Nucleus accumbens (tissue), 56 donors: ENCODE measurements at regions not wholly inside any gene's neighbourhood (a gene's known extent, or its start where the extent isn't known, plus 50 kb on each side); places are given as distances from the start of the nearest gene placed in this dataset.
A peak's percentile ranks its signal among the peaks of the same experiment; 100 is the strongest.
"Not testable (repeated sequence)": the region's sequence is repeated elsewhere in the genome, so short reads cannot be mapped to it uniquely, and the experiment has no call there.

Experiments used
- DNase-seq, 56 donors: peaks; one replicate each; lab custom pipeline; 2025; lab: John Stamatoyannopoulos, UW

DNA sequence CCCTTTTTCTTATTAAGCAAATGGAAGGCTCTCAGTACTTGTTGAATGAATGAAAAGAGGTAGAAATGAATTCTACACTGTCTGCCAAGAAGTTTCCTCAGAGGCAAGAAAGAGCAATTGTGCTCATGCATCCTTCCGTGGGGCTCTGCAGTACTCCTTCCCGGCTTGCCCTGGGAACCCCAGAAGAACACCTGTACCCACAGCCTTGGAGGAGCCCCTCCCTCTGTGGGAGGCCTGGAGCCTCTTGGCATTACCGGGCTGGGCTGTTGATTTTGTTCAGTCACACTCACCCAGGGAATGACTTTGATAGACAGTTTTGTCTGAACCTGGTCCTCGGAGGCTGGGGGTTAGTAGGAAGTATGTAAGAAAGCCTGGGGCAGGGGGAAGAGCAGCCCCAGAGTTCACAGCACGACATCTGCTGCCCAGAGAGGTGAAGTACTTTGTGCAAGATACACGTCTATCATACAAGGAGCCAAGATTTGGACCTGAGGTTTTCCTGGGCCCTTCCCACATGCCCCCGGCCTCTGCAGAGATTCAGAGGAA lies 134.8 kb upstream of the GDF10 start:
- peak in 2 of 56 donors; percentile 18 to 53 for DNase-seq

DNA sequence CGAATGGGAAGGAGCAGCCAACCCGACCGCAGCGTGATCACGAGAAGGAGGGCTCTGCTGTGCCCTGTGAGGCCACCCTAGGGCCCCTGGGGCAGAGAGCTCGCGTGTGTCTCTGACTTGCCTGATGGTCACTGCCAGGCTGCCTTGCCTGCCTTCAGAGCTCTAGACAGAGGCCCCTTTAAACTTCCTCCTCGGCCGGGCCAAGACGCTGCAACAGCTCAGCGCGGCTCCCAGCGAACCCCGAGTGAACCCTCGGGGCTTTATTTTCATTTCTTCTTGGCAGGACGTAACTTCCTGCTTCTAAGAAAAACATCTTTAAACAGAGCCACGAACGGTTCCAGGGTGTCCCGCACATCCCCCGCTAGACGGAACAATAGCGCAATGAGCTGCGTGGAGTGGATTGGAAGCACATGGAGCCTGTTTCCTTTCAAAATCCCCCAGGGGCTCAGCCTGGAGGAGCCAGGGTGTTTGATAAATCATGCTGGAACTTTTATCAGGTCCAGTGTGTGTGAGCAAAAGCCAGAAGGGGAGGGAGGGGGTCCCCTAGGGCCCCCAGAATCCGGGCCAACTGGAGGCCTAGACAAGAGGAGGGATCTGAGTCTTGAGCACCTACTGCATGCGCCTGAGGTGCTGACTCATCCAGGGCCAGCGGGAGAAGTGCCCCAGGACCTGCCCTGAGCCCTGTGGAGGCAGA lies 134.1 kb upstream of the GDF10 start:
- peak in 42 of 56 donors; percentile 5 to 68 (median 31) for DNase-seq

DNA sequence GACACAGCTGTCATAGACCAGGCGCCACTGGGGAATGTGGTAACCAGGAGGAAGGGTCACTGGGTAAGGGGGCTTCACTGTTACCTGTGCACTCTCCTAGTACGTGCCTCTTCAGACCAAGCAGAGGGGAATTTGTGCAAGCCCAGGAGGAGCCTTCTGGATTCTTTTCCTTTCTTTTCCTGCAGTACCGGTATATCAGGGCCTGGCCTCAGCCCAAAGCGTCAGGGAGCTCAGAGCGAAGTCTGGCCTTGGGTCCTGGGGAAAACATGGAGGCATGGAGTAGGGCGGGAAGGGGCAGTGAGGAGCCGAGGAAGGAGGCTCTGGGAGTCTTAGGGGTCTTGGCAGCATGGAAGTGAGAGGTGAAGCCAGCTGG lies 133.6 kb upstream of the GDF10 start:
- no peak for DNase-seq

DNA sequence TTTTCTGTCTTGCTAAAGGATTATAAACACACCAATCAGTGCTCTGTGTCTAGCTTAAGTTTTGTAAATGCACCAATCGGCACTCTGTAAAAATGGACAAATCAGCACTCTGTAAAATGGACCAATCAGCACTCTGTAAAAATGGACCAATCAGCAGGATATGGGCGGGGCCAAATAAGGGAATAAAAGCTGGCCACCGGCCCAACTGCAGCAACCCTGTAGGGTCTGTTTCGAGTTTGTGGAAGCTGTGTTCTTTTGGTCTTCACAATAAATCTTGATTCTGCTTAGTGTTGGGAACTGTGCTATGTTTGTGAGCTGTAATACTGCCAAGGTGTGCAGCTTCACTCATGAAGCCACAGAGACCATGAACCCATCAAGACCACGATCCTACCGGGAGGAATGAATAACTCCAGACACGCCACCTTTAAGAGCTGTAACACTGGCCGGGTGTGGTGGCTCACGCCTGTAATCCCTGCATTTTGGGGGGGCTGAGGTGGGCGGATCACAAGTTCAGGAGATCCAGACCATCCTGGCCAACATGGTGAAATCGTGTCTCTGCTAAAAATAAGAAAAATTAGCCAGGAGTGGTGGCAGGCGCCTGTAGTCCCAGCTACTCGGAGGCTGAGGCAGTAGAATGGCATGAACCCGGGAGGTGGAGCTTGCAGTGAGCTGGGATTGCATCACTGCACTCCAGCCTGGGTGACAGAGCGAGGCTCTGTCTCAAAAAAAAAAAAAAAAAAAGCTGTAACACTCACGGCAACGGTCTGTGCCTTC lies 133.0 kb upstream of the GDF10 start:
- DNase-seq, result not testable (repeated sequence)

DNA sequence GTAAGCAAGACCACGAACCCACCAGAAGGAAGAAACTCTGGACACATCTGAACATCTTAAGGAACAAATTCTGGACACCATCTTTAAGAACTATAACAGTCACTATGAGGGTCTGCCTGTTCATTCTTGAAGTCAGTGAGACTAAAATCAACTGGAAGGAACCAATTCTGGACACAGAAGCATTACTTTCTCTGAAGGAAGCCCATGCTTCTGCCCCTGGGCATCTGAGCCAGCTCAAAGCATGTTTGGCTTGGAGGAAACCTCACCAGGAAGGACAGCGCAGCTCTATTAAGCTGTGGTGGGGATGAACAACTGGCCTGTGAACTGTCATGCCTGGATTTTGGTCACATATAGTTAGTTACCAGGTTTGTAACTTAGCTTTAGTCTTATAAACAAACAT lies 132.4 kb upstream of the GDF10 start:
- DNase-seq, result no peak

DNA sequence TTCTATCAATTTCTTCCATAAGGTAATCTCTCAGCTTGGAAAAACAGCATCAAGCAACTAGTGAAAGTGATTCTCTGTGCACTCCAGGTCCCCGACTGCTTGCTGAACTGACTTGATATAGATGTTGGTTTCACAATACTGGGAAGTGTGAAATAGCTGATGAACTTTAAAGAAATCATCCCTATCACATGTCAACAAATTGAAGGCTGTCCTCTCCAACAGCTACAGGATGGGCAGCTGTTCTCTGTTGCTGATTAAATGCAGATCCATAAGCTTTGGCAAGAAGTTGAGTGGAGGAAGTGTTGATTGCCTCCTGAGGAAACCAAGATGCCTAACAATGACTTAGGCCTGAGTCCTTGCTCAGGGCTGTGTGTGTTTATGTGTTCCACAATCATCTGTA lies 130.4 kb upstream of the GDF10 start:
- no peak for DNase-seq

DNA sequence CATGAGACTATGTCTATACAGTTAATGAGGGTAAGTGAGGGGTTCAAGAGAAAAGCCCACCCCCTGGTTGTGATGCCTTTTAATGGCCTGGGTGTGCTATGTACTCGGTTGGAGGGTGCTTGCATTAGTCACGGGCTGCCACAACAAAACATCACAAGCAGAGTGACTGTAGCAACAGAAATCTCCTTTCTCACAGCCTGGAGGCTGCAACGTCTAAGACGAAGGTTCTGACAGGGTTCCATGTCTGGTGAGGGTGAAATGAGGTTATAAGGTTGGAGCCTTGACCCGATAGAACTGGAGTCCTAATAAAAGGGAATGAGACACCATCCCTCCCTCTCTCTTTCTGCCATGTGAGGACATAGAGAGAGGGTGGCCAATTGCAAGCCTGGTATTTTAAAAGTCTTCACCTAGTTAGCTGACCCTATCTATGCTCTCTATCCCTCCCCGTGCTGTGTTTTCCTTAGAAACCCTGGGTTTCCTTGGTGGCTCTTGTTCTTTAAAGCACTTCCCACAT lies 126.0 kb upstream of the GDF10 start:
- no peak for DNase-seq

DNA sequence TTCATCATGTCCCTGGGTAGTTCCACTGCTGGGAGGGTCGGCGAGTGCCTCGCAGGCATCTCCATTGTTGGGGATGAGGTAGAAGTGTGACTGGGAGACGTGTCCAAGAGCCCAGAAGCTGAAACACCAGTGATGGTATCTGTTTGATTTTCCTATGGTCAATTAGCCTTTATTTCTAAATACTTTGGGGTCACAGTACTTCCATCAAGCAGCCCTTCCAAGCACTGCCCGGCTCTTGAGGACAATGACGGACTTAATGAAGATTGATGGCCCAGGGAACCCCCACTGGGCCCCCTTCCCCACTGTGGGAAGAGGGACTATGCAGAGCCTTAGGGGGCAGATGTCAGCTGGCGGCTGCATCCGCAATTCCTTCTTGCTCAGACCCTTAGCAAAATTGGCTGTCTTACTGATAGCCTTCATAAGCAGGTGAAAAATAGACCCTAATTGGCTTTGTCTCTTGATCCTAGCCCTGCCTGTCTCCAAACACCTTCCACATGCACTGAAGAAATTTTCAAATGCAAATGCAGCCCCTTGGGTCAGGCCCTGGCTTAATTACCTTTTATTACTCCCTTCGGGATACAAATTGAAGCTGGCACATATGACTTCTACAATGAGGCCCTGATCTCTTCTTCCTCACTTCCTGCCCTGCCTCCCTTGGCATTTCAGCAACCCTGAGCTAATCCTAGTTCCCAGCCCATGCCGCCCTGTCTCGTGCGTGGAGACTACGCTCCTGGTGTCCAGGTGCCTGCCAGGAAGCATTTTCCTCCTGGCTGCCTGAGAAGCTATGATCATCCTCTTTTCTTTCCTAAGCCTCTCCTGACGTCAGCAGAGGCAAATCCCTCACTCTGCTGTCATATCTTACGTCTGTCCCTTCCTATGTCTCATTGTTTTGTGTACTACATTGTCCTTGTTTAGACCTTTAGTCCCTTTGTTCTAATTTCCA lies 124.5 kb upstream of the GDF10 start:
- no peak for DNase-seq

DNA sequence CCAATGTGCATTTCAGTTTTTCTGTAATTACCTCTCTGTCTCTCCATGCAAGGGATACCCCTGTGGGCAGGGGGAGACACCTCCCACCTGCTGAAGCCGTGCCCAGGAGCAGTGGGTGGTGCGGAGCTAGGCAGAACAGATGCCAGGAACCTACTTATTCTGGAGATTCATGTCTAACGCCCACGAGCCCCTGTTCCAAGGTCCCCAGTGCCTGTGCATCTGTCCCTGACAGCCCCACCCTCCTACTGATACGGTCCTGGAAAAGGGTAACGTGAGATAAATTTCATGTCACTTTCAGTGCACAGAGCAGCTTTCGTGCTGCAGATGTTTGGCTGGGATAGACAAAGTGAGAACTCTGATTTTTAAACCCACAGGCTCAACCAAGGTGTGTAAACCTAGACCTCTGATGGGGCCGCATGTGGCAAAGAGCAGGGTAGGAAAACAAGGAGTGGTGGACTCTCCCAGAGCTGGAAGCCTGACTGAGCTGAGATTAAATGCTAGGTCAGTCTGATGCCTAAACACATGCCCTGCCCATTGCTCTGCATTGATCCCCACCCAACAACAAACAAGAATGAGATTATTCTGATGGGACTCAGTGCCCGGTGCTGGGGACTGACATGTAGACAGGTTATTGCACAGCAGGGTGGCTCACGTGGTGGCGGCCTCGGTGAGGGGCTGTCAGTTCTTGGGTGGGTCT lies 123.6 kb upstream of the GDF10 start:
- no peak for DNase-seq

DNA sequence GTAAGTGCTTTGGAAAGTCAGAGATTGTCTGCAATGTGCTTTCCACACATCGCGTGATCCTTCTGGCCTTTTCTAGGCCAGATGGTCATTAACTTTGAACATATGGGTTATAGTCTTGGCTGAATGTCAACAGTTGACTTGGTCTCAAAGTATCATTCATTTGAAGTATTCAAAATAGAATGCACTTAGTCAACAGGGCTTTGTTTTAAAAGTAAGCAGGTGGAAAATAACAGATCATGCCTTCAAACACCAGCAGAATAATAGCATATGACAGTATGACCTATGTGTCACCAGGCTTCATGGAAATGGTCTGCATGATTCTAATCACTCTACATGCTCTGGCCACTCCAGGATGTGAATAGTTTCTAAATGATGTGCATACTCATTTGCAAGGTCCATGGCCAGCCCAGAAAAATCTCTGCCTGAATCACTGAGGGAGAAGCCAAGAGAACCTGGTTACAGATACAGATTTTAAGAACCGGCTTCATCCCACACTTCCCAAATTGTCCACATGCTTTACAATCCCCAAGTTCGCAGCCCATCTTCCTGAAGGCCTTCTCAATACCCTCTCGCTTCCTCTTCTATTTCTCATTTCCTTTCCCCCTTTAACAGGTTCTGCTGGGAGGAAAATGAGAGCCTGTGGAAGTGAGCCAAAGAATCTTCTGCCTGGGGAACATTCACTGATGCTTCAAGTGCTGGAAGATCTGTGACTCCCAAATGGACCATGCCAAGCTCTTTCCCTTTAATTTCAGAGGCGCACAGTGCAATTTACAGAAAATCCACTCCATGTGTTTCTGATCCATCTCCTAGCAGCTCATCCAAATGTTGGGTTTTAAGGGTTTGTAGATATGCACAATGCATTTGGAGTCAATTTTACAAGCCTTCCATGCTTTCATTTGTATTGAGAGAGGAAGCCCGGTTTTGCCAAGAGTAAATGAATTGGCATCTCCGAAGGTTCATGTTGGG lies 122.8 kb upstream of the GDF10 start:
- DNase-seq, result no peak

DNA sequence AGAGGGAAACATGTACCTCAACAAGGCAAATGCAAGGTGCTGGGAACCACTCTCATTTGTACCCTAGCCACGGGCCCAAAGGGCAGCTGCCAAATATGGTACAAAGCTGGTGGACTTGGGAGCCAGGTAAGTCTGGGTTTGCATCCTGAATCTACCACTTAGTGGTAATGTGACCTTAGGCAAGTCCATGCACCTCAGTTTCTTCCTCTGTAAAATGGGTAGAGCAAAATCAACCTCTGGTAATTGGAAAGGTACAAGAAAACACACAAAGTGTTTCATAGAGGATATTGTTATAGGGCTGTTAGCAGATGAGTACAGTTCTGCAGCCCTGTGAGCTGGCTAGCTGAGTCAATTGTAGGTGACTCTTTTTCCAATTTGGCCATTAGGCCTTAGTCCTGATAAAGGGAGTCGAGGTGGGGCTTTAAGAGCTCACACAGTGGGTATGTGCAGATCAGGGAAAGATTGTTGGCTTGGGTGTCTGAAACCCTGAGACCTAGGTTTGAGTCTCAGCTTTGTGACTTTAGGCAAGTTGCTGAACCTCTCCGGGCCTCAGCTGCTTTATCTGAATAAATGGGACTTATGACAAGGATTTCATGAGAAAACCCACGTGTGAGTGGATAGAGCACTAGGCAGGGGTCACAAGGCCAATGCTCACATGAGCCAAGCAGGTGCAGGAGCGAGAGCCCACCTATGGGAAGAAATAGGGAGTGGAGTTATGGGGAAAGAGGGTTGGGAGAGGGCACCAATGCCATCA lies 121.3 kb upstream of the GDF10 start:
- DNase-seq, result no peak

DNA sequence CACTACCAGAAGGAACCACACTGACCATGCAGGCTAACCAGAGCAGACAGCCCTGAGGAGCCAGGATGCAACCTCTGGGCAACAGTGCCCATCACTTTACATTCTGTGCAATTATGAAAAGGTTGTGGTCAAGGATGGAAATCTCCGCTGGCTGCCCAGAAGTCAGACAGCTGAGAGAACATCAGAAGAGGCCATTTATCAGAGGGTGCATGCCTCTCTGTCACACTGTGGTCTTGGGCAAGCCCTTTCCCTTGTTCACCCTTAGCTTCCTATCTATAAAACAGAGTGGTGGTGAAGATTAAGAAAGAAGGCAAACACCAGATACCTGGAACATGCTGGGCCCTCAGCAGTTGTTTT lies 120.7 kb upstream of the GDF10 start:
- DNase-seq, result no peak

DNA sequence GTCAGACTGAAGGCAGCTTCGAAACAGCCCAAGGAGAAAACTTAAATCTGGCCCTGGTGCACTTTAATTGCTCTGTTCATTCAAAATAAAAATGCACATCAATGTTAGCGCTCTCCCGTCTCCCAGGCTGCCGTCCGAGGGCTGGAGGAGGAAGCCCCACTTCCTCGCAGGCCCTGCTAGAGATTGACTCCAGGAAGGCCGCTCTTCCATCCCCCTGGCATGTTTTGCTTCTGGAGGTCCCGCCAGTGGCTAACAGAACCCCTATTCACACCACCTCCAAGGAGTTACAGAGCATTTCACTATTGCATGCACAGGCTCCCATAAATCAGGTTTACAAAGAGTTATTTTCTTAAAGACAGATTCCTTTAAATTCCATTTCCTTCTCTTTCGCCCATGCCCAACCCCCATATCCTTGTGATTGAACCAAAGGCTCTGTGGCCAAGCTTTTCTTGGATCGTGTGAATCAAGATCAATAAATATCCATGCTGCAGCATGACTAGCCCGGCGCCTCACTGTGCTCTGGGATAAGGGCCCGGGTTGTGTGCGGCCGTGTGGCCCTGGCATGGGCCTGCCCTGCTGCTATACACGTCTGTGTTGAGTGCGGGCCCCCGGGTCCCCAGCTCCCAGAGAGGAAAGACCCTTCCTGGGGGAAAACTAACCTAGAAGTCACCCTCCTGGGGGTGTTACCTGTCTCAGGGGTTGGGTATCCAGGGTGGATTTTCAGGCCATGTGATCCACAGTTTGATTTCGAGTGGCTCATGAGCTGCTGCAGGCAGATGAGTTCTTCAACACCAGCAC lies 118.7 kb upstream of the GDF10 start:
- no peak for DNase-seq

DNA sequence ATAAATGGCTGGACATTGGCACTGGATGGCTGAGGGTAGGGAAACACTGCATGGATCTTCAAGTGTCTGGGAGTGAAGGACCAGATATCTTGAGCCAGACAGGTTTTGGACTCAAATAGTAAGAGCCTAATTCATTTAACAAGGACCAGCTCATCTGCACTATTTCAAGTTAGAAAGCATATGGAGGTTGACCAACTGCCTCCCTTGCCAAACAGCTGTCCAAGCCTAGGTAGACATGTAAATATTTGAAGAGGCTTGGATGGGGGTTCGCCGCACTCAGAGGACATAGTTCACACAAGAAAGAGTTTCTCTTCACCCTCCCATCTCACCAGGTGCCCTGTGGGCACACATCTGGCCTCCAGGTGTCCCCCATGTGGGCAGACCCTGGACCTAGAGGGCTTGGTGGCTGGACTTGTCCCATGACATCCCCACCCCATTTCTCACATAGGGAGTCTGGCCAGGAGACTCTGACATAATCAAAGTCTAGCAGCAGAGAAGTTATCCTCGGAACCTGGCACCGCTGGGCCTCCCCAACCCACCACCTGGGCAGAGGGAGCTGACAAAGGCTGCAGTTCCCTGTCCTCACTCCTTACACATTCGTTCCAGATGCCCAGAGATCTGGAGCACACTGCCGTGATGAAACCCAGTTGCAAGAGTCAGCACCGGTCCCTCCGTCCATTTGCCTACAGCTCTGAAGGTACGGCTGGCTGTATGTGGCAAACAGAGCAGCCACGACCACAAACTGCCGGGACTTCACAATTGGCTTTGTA lies 116.9 kb upstream of the GDF10 start:
- no peak for DNase-seq

DNA sequence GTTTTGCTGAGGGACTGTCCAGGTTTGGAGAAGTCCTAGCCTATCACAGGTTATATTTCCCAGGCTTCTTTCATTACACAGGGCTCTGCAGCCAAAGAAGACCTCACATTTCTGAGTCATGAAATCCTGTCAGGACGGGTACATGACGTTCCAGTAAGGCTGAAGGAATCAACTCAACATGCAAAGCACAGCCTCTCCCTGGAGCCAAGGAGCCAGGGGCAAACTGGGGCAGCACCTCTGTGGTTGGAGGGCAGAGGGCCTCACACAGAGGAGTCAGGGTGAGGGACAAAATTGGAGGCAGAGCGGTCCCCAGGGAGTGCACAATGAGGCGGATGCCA lies 116.3 kb upstream of the GDF10 start:
- DNase-seq, result no peak

DNA sequence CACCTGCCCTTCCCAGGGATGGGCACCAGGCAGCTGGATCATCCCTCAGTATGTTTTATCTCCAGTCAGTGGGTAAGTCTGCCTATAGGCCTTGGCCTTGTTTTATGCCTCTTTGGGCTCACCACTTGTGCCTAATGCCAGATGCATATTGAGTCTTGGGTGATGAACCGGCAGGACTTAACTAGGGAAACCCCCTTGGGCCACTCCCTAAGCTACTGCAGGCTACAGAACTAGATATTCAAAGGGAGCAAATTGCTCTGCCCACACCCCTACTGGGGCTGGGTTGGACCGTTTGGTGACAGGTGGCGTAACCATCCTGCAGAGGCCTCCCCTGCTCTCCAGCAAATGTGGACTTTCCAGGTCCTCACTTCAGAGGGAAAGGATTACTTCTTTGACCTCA lies 115.7 kb upstream of the GDF10 start:
- DNase-seq, result no peak
